SW 1271 (cell line): ENCODE measurements at regions not wholly inside any gene's neighbourhood (a gene's known extent, or its start where the extent isn't known, plus 50 kb on each side); places are given as distances from the start of the nearest gene placed in this dataset.

Experiments used
- DNase-seq, 2 experiments: peaks; one replicate each; lab custom pipeline; 2025; lab: John Stamatoyannopoulos, UW

DNA sequence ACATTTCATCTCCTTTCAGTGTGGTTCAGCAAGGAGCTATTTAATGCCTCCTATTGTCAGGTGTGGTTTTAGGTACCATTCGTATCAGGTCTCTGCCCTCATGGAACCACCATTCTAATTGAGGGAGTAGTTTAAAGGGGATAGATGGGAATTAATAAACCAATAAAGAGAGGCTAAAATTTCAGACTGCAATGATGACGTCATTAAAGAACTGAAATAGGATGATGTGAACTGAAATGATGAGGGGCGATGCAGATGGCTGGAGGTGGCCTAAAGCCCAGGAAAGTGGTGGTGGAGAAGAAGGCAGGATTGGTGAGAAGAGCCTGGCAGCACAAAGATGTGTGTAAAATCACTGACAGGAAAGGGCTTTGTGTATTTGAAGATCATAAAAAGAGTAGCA lies 148.9 kb upstream of the RBFOX1 start:
- DNase-seq: no peak

DNA sequence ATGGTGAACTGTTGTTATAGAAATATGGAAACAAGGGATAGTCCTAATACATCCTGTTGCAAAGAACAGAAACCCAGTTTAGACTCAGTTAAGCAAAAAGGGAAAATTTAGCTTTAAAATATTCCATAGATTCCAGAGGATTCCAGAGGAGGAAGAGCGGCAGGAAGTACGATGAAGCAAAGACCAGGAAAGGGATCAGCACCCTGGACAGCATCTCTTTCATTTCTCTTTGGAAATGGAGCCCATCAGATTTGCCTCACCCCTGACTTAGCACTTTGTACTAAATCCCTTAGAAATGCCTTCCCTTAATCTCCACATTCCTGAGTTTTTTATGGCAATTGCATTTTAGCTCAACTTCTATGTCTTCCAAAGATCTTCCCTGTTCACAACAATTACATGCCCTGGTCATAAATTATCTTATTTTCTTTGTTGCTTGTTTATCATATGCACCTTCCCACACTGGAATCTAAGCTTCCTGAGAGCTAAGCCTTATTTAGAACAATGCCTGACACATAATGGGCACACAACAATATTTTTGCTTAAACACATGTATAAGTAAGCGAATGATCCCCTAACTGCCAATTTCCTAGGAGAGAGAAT lies 150.0 kb upstream of the RBFOX1 start:
- no peak for DNase-seq

DNA sequence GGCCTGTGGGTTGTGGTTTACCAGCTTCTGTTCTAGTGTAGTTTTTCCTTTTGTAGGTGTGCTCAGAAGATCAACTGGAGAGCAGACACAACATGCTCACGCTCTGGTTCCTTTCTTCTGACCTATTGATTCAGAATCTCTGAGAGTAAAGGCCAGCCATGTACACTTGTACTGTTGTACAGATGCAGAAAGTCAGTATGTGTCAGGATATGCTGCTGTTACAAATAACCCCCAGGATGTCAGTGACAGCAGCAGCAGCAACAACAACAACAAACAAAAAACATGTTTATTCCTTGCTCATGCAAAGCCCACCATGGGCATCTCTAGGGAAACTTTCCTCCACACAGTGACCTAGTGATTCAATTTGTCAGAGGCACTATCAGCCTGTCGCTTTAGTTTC lies 154.8 kb upstream of the RBFOX1 start:
- no peak for DNase-seq

DNA sequence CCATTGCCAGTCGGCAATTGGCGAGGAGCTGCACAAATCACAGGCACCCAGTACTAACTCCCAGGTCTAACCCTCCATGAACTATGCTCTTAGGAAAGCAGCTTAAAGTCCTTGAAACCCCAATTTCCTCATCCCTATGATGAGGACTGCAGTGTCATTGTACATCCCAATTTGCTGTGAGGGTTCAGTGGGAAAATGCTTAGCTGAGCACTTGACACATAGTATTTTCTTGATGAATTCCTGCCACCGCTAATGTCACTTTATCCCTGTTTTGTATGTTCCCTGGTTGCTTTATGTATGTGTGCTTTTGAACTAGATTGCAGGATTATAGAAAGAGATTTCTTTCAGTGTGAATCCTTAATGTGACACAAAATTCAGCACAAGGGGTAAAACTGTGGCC lies 161.5 kb upstream of the RBFOX1 start:
- DNase-seq: no peak

DNA sequence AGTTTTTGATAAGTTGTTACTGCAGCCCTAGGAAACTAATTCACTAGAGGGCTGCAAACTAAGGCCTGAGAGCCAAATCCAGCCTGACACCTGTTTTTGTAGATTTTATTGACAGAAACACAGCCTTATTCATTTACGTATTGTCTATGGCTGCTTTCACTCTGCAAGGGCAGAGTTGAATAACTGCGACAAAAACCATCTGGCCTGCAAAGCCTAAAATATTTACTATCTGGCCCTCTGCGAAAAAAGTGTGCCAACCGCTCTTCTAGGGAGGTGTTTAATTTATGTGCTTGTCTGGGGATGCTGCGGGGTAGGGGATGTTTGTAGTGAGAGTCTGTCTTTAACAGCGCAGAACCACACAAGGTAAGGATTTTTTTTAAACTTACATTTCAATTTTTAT lies 165.0 kb upstream of the RBFOX1 start:
- no peak for DNase-seq

DNA sequence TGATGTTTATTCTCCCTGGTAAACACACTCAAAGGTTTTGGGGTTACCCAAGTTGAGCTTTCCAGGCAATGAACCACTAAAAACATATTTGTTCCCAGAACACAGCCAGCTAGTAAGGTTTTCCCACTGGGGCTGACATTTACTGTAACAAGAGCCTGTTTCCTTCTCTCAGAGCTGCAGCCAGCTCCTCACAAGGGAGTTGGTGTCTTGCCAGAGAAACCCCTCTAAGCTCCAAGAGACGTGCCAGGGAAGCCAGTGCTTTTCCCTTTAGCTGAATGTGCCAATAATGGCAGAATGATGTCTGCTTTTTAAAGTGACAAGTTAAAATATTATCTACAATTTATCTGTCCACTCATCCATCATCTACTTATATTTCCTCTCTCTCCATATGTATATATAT lies 170.8 kb upstream of the RBFOX1 start:
- no peak for DNase-seq

DNA sequence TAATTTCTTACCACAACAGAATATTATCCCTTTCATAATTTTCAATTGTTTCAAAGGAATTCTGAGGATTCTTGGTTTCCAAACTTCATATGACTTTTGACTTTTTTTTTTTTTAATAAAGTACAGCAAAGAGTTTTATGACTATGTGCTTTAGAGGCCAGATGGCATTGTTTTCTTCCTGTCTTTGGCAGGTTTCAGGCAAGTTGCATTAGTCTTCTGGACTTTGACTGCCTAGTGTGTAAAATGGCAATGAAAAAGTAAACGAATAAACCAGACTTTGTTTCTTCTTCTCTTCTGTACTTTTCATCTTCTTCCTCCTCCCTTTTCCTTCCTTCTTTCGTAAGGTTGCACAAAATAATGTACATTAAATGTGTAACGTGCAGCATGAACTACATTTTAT lies 172.6 kb upstream of the RBFOX1 start:
- DNase-seq: no peak

DNA sequence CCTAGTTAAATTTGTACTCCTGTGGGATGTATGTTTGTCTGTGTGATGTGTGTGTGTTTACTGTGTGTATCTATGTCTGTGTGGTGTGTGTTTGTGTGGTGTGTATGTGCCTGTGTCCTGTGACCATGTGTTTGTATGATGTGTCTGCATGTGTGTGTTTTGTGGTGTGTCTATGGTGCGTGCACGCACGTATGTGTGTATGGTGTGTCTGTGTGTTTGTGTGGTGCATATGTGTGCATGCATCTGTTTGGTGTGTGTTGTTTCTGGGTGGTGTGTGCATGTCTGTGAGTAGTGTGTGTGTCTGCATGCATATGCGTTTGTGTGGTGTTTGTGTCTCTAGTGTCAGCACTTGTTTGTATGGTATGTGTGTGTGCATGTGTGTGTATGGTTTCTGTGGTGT lies 174.2 kb upstream of the RBFOX1 start:
- DNase-seq: no peak

DNA sequence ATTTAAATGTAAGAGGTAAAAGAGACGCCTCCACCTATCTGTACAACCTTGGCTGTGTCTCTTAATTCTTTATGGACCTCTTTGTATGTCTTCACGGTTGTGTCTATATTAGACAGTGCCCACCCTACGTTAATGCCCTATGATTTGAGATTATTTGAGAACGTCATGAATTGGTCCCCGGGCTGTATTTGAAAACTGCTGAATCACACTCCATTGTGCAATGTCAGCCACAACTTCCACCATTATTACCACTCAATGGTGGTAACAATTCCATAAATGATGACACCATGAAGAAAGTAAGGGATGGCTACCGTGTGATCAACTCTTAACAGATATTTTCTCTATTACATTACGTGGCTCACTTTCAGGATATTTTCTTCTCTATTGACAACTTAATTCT lies 182.4 kb upstream of the RBFOX1 start:
- DNase-seq: no peak

DNA sequence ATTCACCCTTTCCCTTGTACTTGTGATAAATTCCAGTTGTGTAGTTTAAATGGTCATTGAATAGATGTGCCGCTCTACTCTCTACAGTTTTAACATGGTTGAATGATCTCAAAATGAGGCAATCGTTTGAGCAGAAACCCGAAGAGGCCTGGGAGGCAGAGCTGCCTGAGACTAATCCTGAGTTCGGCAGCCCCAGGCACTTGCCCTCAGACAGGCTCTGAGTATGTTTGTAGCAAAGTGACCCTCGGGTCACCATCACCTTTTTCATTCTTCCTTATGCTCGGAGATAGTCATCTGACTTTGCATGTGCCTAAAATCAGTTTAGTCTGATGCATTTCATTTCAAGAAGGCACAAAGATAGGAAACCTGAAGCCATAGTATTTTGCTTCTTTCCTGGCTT lies 184.0 kb upstream of the RBFOX1 start:
- DNase-seq: no peak

DNA sequence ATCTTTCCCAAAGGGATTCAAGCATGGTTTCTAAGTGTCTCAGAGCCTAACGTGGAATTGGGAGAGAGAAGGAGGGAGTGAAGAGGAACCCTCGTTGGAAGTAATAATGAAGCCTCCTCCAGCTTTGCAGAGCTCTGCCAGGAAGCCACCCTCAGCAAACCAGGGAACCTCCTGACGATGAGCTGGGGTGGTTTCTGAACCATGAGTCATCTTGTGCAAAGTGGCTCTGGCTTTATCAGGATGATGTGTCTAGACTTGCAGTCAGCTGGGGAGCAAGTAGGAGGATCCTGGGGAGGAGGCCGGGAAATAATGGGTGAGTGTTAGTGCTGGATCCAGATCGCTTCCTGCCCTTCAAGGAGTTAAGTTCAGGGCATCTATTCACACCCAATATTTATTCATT lies 191.7 kb upstream of the RBFOX1 start:
- DNase-seq: no peak

DNA sequence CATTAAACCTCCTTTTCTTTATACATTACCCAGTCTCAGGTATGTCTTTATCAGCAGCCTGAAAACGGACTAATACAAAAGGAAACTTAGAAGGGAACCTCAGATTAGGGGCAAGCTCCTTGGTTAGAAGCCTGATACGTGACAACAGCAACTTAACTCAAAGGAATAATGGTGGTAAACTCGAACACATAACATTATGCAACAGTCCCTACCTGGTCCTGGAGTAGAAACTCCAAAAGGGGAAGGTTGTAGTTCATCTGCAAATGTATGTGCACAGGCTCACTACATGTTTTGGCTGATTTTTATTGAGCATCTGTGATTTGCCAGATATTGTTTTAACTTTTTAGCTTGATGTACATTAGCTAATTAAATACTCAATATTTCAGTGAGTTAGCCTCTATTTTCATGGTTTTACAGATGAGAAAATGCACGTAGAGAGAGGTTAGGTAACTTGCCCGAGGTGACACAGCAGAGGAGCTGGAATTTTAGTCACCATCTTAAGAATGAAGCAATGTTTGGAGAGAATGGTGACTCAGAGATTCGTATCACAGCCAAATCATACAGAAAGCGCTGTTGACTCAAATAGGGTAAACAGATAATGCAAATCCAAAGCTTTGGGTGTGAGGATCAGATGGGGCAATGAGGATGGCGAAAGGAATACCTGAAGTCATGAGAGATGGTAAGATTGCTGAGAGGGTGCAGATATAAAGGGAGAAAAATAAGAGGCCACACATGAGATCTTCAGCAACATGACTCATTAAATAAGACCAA lies 194.9 kb upstream of the RBFOX1 start:
- no peak for DNase-seq

DNA sequence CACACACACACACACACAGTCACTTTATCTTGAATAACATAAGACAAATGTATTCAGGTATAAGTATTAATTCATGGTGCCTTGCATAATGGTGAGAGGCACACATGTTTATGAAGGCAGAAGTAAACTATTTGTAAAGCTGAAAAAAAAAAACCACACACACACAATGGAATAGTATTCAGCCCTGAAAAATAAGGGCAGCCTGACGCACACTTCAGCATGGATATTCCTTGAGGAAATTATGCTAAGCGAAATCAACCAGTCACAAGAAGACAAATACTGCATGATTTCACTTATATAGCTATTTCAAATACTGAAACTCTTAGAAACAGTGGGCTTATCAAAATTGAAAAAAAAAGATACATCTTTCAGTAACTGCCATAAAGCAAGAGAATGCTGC lies 200.2 kb upstream of the RBFOX1 start:
- no peak for DNase-seq

DNA sequence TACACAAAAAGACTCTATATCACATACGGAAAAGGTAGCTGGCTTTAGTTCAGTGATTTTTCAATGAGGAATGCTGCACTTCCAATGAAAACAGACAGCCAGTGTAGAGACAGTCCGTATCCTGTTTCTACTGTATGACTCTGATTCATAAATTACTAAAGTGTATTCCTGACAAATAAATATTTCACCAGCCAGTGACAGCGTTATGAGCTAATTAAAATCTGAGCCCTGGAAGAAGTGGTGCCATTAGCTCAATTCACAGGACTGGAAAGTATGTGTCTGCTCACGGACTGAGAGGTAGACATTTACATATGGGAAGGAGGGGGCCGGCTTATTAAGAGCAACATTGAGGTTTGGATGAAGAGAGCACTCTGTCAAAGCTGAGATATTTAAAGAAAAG lies 207.9 kb upstream of the RBFOX1 start:
- no peak for DNase-seq

DNA sequence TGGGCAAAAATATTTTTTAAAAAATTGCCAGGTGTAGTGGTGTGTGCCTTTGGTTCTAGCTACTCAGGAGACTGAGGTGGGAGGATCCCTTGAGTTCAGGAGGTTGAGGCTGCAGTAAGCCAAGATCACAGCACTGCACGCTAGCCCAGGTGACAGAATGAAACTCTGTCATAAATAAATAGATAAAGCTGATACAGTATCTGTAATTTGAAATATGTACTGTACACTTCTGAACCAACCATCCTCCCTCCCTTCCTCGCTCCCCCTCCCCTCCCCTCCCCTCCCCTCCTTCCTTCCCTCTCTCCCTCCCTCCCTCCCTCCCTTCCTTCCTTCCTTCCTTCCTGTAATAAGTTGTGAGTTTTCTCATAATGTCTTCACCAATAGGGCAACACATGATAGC lies 208.4 kb upstream of the RBFOX1 start:
- DNase-seq: no peak

DNA sequence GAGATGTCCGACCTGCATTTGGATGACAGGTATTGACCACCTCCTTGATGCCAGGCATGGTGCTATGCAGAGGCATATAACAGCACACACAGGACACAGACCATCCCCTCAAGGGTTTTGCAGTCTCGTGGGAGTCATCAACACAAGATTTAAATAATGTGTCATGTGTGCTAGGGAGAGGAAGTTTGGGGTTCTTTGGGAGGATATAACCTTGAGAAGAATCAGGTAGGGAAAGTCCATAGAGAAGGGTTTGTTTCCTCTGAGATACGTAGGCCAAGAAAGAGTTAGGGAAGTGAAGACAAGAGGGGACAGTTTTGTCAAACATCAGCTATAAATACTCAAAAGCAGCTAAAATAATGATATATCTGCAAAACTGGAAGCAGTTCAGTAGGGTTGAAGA lies 215.9 kb upstream of the RBFOX1 start:
- DNase-seq: no peak

DNA sequence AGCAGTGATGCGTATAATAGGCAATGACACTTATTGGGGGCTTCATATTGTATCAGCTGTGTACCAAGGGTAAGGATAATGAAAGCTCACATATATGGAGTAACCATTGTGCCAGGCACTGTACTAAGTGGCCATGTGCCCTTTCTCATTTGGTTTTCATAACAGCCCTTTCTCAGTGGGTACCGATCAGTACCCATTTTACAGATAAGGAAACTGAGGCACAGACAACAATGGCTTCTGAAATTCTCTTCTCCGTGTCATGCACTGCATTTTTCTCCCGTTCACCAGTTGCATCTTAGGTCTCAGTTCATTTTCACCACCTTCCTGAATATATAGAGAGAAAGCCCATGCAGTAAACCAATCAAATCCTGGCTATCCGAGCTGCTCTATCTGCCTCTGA lies 216.7 kb upstream of the RBFOX1 start:
- DNase-seq: no peak

DNA sequence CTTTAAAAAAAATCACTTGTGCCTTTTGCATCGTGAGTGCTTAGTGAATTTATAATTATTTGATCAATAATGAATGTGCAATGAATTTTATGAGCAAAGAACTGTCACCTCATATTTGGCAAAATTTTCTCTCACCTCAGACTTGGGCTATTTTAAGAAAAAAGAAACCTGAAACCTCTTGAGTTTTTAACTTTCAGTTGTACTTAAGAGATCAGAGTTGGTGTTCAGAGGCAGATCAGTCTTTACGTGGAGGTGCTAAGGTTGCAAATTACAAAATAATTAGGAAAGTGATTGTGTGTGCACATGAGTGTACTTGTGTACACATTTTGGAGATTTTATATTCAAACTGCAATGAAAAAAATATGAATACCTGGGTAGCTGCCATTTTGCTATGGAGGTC lies 218.7 kb upstream of the RBFOX1 start:
- DNase-seq: no peak

DNA sequence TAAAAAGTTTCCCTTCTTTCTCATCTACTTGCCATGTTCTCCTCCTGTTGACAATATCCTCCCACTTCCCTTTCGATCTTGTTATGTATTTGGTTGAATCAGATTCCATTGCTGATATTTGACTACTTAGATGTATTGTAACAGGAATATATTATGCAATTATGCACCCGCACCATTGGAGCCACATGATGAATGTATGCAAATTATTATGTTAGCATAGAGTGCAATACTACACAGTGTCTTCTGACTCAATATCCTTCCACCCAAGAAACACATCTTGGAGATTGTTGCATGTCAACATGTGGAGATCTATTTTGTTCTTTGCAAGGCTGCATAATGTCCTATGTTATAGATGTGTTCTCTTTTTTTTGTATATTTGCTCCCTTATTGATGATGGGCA lies 219.2 kb upstream of the RBFOX1 start:
- no peak for DNase-seq

DNA sequence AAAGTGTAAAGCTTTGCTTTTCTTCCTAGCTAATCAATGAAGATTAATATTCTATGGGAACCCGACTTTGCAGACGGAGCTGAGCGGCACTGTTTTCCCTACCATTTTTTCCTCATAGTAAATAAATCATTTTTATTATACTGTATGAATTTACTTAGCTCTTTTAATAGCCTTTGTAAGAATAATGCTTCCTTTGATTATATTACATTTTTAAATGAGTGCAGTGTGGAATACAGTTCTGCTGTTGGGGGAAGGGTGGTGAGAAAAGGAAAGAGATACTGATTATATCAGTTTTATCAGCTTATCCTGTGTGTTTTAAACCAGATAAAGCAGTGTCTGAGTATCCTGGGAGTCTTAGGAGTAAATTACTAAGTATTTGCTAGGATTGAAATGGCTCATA lies 221.4 kb upstream of the RBFOX1 start:
- DNase-seq: no peak

DNA sequence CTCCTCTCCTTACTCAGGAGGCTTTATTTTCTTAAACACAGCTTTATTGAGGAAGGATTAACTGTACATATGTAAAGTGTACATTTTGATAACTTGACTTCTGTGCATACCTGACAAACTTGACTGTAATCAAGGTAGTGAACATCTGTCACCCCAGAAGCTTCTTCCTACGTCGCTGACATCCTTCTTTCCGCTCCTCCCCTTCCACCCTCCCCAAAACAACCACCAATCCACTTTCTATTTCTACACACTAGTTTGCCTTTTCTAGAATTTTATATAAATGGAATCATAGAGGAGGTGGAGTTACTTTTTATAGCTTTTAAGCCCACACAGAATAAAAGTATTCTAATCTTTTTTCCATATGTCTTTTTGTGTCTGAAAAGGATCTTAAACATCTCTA lies 225.2 kb upstream of the RBFOX1 start:
- no peak for DNase-seq

DNA sequence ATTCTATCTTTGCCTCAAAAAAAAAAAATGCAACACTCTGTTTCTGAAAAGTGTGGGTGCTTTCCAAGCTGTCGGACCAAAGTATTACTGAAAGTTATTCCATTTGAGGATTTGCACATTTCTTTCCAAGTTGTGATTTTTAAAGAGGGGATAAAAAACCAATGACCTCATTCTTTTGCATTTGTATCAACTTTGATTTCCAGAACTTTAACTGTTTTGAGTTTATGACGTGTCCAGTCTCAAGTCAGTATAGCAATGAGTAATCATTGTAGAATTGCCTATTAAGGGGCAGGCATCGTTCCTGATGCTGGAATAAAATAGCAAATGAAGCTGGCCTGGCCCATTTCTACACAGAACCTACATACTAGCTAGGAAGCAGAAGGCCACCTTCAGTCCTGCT lies 229.6 kb upstream of the RBFOX1 start:
- no peak for DNase-seq

DNA sequence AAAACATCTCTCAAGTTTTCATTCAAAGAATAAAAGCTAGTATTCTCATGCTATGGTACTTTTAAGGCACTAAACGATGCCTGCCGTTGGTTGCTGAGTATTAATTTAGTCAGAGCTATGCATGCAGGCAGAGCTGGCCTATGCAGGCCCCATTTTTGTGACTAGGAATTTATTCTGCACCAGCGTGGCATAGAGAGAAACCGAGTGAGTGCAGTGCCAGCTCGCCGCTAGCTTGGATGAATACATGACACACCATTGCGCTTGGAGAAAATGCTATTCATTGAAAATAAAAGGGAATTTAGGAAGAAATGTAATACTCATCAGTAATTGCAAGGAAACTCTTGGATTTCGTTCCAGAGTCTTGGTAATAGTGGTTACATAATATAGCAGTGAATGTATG lies 231.6 kb upstream of the RBFOX1 start:
- DNase-seq: no peak

DNA sequence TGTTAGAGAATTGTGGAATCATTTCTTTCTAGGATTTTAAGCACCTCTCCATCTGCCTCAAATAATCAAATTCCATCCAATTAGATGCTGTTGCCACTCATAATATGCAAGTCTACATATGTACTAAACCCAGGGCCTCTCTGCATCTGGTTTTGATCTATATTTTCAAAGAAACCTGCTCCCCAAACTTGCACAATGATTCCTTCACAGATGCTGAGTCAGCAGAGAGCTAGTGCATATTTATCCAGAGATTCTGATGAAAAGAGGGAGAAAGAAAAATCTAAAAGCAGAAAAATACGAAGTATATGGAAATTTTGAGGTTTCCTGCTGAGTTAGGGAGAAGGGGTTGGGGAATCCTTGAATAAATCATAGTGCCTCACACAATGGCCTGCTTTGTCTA lies 235.1 kb upstream of the RBFOX1 start:
- DNase-seq: no peak
